Pancreas (tissue), 10 donors: ENCODE measurements at regions not wholly inside any gene's neighbourhood (a gene's known extent, or its start where the extent isn't known, plus 50 kb on each side); places are given as distances from the start of the nearest gene placed in this dataset.

ENCODE experiments used
- ATAC-seq, 4 donors: fragments of 200-7000 bp; cut with Tn5 transposase; one replicate each; pipeline versions ENCODE4 v1.8.0 to v1.9.1; 2020; ENCODE audit warnings: mild to moderate bottlenecking in 4 of 4, moderate library complexity in 4 of 4
- DNase-seq, 6 donors: peaks; one replicate each; pipeline ENCODE4 v3.0.0-alpha.2; 2020
- FAIRE-seq: peaks from 2 replicates; lab custom pipeline; 2012; peaks lifted over from hg19 to GRCh38; lab: Jason Lieb, UNC
- H3K27ac ChIP-seq, 4 donors: fragments of 200-600 bp; sonication (generic); 1 replicate in 3 of 4; 2 replicates in 1 of 4; pipeline versions ENCODE4 v1.5.0 to v1.8.0; 2020
- H3K27me3 ChIP-seq, 4 donors: fragments of 200-600 bp; one replicate each; pipeline ENCODE4 v1.8.0; 2021
- H3K36me3 ChIP-seq, 3 donors: fragments of 200-600 bp; sonication (generic) in 1 of 3; one replicate each; pipeline versions ENCODE4 v1.5.0 to v1.8.0; 2020 to 2021
- H3K4me1 ChIP-seq, 3 donors: fragments of 200-600 bp; one replicate each; pipeline ENCODE4 v1.8.0; 2021
- H3K4me3 ChIP-seq, 4 donors: fragments of 200-600 bp; sonication (generic) in 2 of 4; one replicate each; pipeline versions ENCODE4 v1.5.0 to v1.8.0; 2020 to 2021
- H3K9me3 ChIP-seq, 4 donors: fragments of 200-600 bp; one replicate each; pipeline ENCODE4 v1.8.0; 2021
- WGBS, 2 donors: extraction: QIAGEN DNeasy Blood & Tissue Kit; methylation state at CpG; one replicate each; pipeline ENCODE4 v1.1.7; 2013; 5-methylcytosine and 5-hydroxymethylcytosine counted together
- intact Hi-C, 3 donors: fragments of 100-400 bp; cut with DNase I; formaldehyde crosslinking; loops; one replicate each; pipeline versions ENCODE4 v1.11.1 to v1.14.2; 2022
- TF ChIP-seq, protein P1 (sequence below), 4 donors: fragments of 200-600 bp; sonication (generic) in 3 of 4; IDR thresholded peaks; one replicate each; pipeline versions ENCODE4 v1.5.0 to v1.8.0; 2021; ENCODE audit warnings: antibody characterized with exemption in 4 of 4
- donor health status: healthy with polysubstance abuse.
- donor health status: DM: no; HTN: no; CAD: no; lungs with moderate emphysema.
- donor health status: DM: no; HTN: no; CAD: no.
- donor health status: control.
- donor health status: control.
- donor health status: Bipolar disorder and iron deficiency.
- donor health status: DM: yes; HTN: yes; CAD: no.
- donor health status: DM: no; HTN: no; CAD: no.
- donor health status: DM: no; HTN: no; CAD: no.
- donor health status: DM: yes; HTN: yes; CAD: no.

DNA sequence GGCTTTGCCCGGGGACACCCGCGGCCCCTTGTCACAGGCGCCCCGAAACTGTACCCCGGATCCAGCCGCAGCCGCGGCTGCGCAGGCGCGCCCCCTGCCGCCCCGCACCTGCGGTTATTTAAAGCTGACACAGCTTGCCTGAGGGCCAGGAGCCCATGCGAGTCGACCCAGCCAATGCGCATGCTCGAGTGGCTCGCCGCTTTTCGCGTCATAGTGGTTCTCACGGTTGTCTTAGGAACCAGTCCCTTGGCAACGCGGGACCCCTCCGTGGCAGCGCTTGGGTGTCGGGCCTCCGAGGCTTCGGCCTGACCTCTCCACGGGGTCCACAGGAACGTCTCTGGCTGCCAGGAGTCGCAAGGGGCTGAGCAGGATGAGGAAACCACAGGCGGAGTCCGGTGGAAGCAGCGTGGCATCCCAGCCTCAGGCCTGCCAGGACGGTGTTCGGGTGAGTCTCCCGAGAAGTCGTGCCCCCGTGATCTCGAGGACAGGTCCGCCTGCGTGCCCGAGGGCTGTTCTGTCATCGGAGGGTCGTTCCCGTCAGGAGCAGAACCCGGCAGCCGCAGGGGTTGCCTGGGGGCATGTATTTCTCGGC, 716.9 kb downstream of the KCNJ18 start:
- FAIRE-seq: no peak

DNA sequence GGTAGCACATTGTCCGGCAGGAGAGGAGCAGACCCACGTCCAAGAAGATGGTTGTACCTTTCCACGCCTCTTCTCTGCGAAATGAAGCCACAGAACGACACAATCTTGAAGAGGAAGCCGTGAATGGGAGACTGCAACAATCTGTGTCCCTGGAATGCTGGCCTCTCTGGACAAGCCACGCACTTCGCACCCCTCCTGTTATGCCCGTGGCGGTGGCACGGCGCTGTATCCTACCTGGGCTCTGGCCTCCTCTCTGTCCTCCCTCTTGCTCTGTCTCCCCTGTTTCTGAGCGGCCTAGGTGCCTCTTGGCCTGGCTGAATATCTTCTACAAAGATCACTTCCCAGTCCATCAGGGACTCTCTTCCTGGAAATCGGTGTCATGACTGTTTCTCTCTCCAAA, 717.8 kb downstream of the KCNJ18 start:
- FAIRE-seq (no peak), DNase-seq (no peak), ATAC-seq (no peak)
- WGBS, 2 donors: 59 to 64% methylated on average over 14 of the region's 14 CpGs
- H3K9me3 ChIP-seq: no peaks in the 10 kb centered on the region
- H3K4me1 ChIP-seq: no peaks in the 10 kb centered on the region
- no peak overlapping the region for H3K4me3 ChIP-seq
- no peak overlapping the region for H3K27ac ChIP-seq
- TF ChIP-seq, protein P1, sequence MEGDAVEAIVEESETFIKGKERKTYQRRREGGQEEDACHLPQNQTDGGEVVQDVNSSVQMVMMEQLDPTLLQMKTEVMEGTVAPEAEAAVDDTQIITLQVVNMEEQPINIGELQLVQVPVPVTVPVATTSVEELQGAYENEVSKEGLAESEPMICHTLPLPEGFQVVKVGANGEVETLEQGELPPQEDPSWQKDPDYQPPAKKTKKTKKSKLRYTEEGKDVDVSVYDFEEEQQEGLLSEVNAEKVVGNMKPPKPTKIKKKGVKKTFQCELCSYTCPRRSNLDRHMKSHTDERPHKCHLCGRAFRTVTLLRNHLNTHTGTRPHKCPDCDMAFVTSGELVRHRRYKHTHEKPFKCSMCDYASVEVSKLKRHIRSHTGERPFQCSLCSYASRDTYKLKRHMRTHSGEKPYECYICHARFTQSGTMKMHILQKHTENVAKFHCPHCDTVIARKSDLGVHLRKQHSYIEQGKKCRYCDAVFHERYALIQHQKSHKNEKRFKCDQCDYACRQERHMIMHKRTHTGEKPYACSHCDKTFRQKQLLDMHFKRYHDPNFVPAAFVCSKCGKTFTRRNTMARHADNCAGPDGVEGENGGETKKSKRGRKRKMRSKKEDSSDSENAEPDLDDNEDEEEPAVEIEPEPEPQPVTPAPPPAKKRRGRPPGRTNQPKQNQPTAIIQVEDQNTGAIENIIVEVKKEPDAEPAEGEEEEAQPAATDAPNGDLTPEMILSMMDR (IDR thresholded peaks at IDR 0.05): no peak
- intact Hi-C loops: no loop called here
- H3K36me3 ChIP-seq: no peaks in the 10 kb centered on the region
- H3K27me3 ChIP-seq: no peaks in the 10 kb centered on the region

More for the DNA sequence above, 716.9 kb downstream of the KCNJ18 start:
- intact Hi-C loops: no loop called here
- Histone ChIP-seq H3K4me1 (no peaks in the 10 kb centered on the region), H3K27ac (no peak overlapping the region), H3K4me3 (no peak overlapping the region), H3K9me3 (no peaks in the 10 kb centered on the region), H3K36me3 (no peaks in the 10 kb centered on the region), H3K27me3 (no peaks in the 10 kb centered on the region)
- TF ChIP-seq, protein P1 (IDR thresholded peaks at IDR 0.05): no peak
- 72 to 74% methylated on average over 52 of the region's 52 CpGs for WGBS, 2 donors
- DNase-seq (peak in 1 of 6 donors; percentile 40), ATAC-seq (no peak)

DNA sequence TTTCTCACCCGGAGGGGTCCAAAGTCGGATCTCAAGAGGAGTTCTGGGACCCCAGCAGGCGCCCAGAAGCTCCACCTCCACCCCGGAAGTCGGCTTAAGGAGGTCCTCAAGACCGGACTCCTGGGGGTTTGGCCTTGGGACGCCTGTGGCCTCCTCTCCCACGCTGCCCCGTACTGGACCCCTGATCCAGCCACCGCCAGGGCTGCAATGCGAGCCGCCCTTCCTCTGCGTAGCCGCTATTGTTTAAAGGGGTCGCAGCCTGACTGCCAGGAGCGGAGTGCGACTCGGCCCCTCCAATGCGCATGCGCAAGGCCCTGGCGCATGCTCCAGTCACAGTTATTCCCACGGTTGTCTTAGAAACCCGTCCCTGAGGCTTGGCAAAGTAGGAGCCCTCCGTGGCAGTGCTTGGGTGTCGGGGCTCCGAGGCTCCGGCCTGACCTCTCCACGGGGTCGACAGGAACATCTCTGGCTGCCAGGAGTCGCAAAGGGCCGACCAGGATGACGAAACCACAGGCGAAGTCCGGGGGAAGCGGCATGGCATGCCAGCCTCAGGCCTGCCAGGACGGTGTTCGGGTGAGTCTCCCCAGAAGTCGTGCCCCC, 719.0 kb downstream of the KCNJ18 start:
- H3K27me3 ChIP-seq: no peaks in the 10 kb centered on the region
- H3K27ac ChIP-seq: no peak overlapping the region
- DNase-seq (peak in 1 of 6 donors; percentile 48), ATAC-seq (no peak), FAIRE-seq (no peak)
- H3K4me1 ChIP-seq: no peaks in the 10 kb centered on the region
- H3K36me3 ChIP-seq: no peaks in the 10 kb centered on the region
- no peaks in the 10 kb centered on the region for H3K9me3 ChIP-seq
- H3K4me3 ChIP-seq: no peak overlapping the region
- 68 to 77% methylated on average over 38 of the region's 38 CpGs for WGBS, 2 donors
- TF ChIP-seq, protein P1 (IDR thresholded peaks at IDR 0.05): no peak
- intact Hi-C loops: no loop called here

DNA sequence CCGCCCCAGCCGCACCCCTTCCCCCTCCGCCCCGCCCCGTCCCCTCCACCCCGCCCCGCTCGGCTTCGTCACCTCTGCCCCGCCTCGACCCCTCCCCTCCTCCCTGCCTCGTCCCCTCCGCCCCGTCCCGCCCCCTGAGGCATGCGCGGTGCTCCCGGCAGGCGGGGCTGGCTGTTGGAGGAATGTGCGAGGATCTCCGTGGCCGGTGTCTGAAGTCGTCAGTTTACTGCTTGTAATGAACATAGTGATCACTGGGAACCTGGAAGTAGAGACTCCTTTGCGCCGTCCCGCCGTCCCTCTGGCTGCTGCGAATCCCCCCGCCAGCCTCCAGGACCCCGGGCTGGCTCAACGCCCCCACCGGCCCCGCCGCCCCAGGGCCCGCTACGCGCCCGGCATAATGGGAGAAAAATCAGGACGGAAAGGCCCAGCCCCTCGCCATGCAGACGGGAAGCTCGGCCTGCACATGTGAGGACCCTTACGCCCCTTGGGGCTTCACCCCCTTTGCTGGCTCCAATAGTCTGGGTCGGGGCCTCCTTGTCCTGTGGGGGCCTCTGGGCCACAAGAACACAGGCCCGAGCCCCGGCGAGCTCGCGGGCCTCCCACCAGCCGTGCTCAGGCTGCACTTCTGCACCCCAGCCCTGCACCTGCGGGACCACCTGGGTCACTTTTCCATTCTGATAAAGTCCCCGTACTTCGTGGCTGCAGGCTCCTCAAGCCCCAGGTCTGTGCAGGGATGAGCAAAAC, 743.1 kb downstream of the KCNJ18 start:
- 54 to 55% methylated on average over 40 to 50 of the region's 53 CpGs for WGBS, 2 donors
- no peak for FAIRE-seq

More for the DNA sequence above, 743.1 kb downstream of the KCNJ18 start:
- DNase-seq: no peak
- Histone ChIP-seq H3K27ac (no peak overlapping the region), H3K27me3 (no peaks in the 10 kb centered on the region), H3K4me1 (no peaks in the 10 kb centered on the region), H3K9me3 (no peaks in the 10 kb centered on the region), H3K4me3 (no peak overlapping the region), H3K36me3 (no peaks in the 10 kb centered on the region)
- no peak for ATAC-seq
- TF ChIP-seq, protein P1 (IDR thresholded peaks at IDR 0.05): no peak
- intact Hi-C loops: no loop called here
